ENCODE measurements at regions not wholly inside any gene's neighbourhood (a gene's known extent, or its start where the extent isn't known, plus 50 kb on each side); places are given as distances from the start of the nearest gene placed in this dataset.
"Not testable (repeated sequence)": the region's sequence is repeated elsewhere in the genome, so short reads cannot be mapped to it uniquely, and the experiment has no call there.

DNA sequence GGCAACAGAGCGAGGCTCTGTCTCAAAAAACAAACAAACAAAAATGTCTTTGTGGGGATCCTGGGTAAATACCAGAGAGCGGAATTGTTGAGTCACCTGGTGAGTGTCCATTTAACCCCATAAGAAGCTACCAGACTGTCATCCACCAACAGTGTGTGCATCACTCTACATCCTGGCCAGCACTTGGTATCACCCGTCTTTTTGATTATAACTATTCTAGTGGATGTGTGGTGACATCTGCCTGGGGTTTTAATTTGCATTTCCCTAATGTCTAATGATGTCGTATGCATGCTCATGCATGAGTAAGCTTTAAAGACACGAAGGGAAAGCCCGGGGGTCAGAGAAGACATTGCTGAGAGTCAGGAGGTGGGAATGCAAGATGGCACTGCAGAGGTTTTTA is 126.7 kb upstream of the MRI1 start:
- Histone ChIP-seq H3K4me1 (ENCODE audit: insufficient read depth, poor library complexity, severe bottlenecking) (no peaks in the 10 kb centered on the region), H3K9me3 (ENCODE audit: severe bottlenecking) (no peaks in the 10 kb centered on the region), H3K36me3 (ENCODE audit: low read depth) (no peaks in the 10 kb centered on the region), H3K27ac (ENCODE audit: poor library complexity, severe bottlenecking) (no peak overlapping the region), H3K4me3 (ENCODE audit: severe bottlenecking) (no peak overlapping the region), H3K27me3 (ENCODE audit: insufficient read depth, poor library complexity, severe bottlenecking) (no peaks in the 10 kb centered on the region)
- TF ChIP-seq, protein P1, sequence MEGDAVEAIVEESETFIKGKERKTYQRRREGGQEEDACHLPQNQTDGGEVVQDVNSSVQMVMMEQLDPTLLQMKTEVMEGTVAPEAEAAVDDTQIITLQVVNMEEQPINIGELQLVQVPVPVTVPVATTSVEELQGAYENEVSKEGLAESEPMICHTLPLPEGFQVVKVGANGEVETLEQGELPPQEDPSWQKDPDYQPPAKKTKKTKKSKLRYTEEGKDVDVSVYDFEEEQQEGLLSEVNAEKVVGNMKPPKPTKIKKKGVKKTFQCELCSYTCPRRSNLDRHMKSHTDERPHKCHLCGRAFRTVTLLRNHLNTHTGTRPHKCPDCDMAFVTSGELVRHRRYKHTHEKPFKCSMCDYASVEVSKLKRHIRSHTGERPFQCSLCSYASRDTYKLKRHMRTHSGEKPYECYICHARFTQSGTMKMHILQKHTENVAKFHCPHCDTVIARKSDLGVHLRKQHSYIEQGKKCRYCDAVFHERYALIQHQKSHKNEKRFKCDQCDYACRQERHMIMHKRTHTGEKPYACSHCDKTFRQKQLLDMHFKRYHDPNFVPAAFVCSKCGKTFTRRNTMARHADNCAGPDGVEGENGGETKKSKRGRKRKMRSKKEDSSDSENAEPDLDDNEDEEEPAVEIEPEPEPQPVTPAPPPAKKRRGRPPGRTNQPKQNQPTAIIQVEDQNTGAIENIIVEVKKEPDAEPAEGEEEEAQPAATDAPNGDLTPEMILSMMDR (IDR thresholded peaks at IDR 0.05; ENCODE audit: poor library complexity, severe bottlenecking), result no peak
- DNase-seq (ENCODE audit: low spot score) (no peak), ATAC-seq (ENCODE audit: low read depth) (no peak)

DNA sequence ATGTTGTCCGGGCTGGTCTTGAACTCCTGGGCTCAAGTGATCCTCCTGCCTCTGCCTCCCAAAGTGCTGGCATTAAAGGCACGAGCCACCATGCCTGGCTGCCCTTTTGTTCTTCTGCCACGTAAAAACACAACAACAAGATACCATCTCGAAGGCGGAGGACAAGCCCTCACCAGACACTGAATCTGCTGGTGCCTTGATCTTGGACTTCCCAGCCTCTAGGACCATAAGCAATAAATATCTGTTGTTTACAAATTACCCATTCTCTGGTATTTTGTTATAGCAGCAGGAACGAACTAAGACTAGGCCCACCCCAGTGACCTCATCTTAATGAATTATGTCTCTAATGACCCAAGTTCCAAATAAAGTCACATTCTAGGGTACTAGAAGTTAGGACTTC is 128.4 kb upstream of the CACNA1A start:
- H3K27ac ChIP-seq (ENCODE audit: poor library complexity, severe bottlenecking), result no peak overlapping the region
- TF ChIP-seq, protein P1 (IDR thresholded peaks at IDR 0.05; ENCODE audit: poor library complexity, severe bottlenecking), result no peak
- DNase-seq (ENCODE audit: low spot score) (no peak), ATAC-seq (ENCODE audit: low read depth) (no peak)
- H3K36me3 ChIP-seq (ENCODE audit: low read depth), result no peaks in the 10 kb centered on the region
- no peaks in the 10 kb centered on the region for H3K4me1 ChIP-seq (ENCODE audit: insufficient read depth, poor library complexity, severe bottlenecking)
- no peaks in the 10 kb centered on the region for H3K9me3 ChIP-seq (ENCODE audit: severe bottlenecking)
- H3K4me3 ChIP-seq (ENCODE audit: severe bottlenecking), result no peak overlapping the region
- H3K27me3 ChIP-seq (ENCODE audit: insufficient read depth, poor library complexity, severe bottlenecking), result no peaks in the 10 kb centered on the region

GRCh38 chr19:13633522-13633922 is 127.2 kb upstream of the CACNA1A start:
- ATAC-seq (ENCODE audit: low read depth) (no peak), DNase-seq (ENCODE audit: low spot score) (no peak)
- TF ChIP-seq, protein P1 (IDR thresholded peaks at IDR 0.05; ENCODE audit: poor library complexity, severe bottlenecking), result no peak
- Histone ChIP-seq H3K27ac (ENCODE audit: poor library complexity, severe bottlenecking) (no peak overlapping the region), H3K9me3 (ENCODE audit: severe bottlenecking) (no peaks in the 10 kb centered on the region), H3K27me3 (ENCODE audit: insufficient read depth, poor library complexity, severe bottlenecking) (no peaks in the 10 kb centered on the region), H3K36me3 (ENCODE audit: low read depth) (no peaks in the 10 kb centered on the region), H3K4me1 (ENCODE audit: insufficient read depth, poor library complexity, severe bottlenecking) (no peaks in the 10 kb centered on the region), H3K4me3 (ENCODE audit: severe bottlenecking) (no peak overlapping the region)

- Histone ChIP-seq H3K9me3 (ENCODE audit: severe bottlenecking) (no peaks in the 10 kb centered on the region), H3K4me1 (ENCODE audit: insufficient read depth, poor library complexity, severe bottlenecking) (no peaks in the 10 kb centered on the region), H3K27ac (ENCODE audit: poor library complexity, severe bottlenecking) (no peak overlapping the region), H3K27me3 (ENCODE audit: insufficient read depth, poor library complexity, severe bottlenecking) (no peaks in the 10 kb centered on the region), H3K4me3 (ENCODE audit: severe bottlenecking) (no peak overlapping the region), H3K36me3 (ENCODE audit: low read depth) (no peaks in the 10 kb centered on the region)
- TF ChIP-seq, protein P1 (IDR thresholded peaks at IDR 0.05; ENCODE audit: poor library complexity, severe bottlenecking), result no peak
- DNase-seq (ENCODE audit: low spot score), result no peak
- ATAC-seq (ENCODE audit: low read depth), result no peak
Measured at GRCh38 chr19:13633109-13633508, 126.8 kb upstream of the CACNA1A start.

- H3K4me3 ChIP-seq (ENCODE audit: severe bottlenecking); H3K27ac ChIP-seq (ENCODE audit: poor library complexity, severe bottlenecking); H3K27me3 ChIP-seq (ENCODE audit: insufficient read depth, poor library complexity, severe bottlenecking); DNase-seq (ENCODE audit: low spot score); H3K36me3 ChIP-seq (ENCODE audit: low read depth); H3K4me1 ChIP-seq (ENCODE audit: insufficient read depth, poor library complexity, severe bottlenecking); ATAC-seq (ENCODE audit: low read depth); H3K9me3 ChIP-seq (ENCODE audit: severe bottlenecking): not testable (repeated sequence)
Measured at GRCh38 chr19:13632164-13632563, 125.9 kb upstream of the CACNA1A start.
